HFFc6 (cell line): ENCODE measurements at regions not wholly inside any gene's neighbourhood (a gene's known extent, or its start where the extent isn't known, plus 50 kb on each side); places are given as distances from the start of the nearest gene placed in this dataset.
A peak's percentile ranks its signal among the peaks of the same experiment; 100 is the strongest.

Experiments
- DNase-seq: peaks from one replicate; pipeline ENCODE4 v3.0.0-alpha.2; 2018
- H3K27ac Mint-ChIP-seq: 2 replicates; pipeline ENCODE4 v1.8.0; 2020; ENCODE audit warnings: mild to moderate bottlenecking, mixed read lengths
- H3K27me3 Mint-ChIP-seq: 2 replicates; pipeline ENCODE4 v1.8.0; 2021; ENCODE audit warnings: mild to moderate bottlenecking, moderate library complexity, mixed read lengths; ENCODE audit not compliant: insufficient read depth
- H3K36me3 Mint-ChIP-seq: 2 replicates; pipeline ENCODE4 v1.8.0; 2021; ENCODE audit warnings: low read depth, mixed read lengths
- H3K4me1 Mint-ChIP-seq: 2 replicates; pipeline ENCODE4 v1.8.0; 2020; ENCODE audit warnings: low read depth, mixed read lengths
- H3K4me3 Mint-ChIP-seq: 2 replicates; pipeline ENCODE4 v1.8.0; 2020; ENCODE audit warnings: mild to moderate bottlenecking, moderate library complexity, mixed read lengths
- H3K9me3 Mint-ChIP-seq: 2 replicates; pipeline ENCODE4 v1.8.0; 2020; ENCODE audit warnings: mild to moderate bottlenecking, mixed read lengths
- TF ChIP-seq, protein P1 (sequence below): fragments of 200-600 bp; sonication (generic); IDR thresholded peaks from 2 replicates; pipeline ENCODE4 v1.5.0; 2021; ENCODE audit warnings: antibody characterized with exemption, mild to moderate bottlenecking

DNA sequence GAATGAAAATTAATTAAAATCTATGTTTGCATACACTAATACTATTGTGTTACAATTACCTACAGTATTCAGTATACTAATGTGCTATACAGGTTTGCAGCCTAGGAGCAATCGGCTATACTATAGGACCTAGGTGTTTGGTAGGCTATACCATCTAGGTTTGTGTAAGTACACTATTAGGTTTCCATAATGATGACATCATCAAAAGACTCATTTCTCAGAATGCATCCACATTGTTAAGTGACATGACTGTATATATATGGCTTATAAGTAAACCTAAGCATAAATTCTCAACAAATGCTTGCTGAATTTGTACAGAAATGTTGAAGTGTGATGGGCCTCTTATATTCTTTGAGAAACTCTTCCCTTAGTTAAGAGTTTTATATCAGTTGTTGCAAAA lies 206.5 kb upstream of the ZWINT start:
- no peak overlapping the region for H3K27ac Mint-ChIP-seq
- TF ChIP-seq, protein P1, sequence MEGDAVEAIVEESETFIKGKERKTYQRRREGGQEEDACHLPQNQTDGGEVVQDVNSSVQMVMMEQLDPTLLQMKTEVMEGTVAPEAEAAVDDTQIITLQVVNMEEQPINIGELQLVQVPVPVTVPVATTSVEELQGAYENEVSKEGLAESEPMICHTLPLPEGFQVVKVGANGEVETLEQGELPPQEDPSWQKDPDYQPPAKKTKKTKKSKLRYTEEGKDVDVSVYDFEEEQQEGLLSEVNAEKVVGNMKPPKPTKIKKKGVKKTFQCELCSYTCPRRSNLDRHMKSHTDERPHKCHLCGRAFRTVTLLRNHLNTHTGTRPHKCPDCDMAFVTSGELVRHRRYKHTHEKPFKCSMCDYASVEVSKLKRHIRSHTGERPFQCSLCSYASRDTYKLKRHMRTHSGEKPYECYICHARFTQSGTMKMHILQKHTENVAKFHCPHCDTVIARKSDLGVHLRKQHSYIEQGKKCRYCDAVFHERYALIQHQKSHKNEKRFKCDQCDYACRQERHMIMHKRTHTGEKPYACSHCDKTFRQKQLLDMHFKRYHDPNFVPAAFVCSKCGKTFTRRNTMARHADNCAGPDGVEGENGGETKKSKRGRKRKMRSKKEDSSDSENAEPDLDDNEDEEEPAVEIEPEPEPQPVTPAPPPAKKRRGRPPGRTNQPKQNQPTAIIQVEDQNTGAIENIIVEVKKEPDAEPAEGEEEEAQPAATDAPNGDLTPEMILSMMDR: no peak
- H3K4me3 Mint-ChIP-seq: no peak overlapping the region
- no peaks in the 10 kb centered on the region for H3K27me3 Mint-ChIP-seq
- DNase-seq: no peak
- H3K36me3 Mint-ChIP-seq: no peaks in the 10 kb centered on the region
- H3K4me1 Mint-ChIP-seq: no peaks in the 10 kb centered on the region
- H3K9me3 Mint-ChIP-seq: peaks cover 45% of the 10 kb centered on the region

DNA sequence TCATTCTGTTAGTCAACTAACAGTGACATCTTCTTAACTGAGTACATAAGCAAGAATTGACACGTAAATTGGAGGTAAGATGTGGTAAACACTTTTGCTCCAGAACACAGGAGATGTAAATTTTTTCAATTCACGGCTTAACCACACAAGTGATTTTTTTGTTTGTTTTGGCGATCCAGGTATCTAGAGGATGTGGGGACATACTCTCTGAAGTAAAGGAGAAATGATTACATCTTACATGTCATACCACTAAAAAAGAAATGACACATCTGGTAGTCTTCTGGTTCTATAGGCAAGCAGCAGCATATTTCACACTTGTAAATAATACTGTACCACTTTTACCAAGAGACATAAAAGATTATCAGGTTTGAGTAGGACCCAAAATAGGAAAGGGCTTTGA lies 200.3 kb upstream of the ZWINT start:
- Mint-ChIP-seq H3K27ac (no peak overlapping the region), H3K4me1 (no peaks in the 10 kb centered on the region), H3K27me3 (no peaks in the 10 kb centered on the region; the same call in 1 of the 2 replicates), H3K36me3 (no peaks in the 10 kb centered on the region), H3K4me3 (no peak overlapping the region), H3K9me3 (peaks cover 25% of the 10 kb centered on the region)
- no peak for DNase-seq
- TF ChIP-seq, protein P1: no peak

DNA sequence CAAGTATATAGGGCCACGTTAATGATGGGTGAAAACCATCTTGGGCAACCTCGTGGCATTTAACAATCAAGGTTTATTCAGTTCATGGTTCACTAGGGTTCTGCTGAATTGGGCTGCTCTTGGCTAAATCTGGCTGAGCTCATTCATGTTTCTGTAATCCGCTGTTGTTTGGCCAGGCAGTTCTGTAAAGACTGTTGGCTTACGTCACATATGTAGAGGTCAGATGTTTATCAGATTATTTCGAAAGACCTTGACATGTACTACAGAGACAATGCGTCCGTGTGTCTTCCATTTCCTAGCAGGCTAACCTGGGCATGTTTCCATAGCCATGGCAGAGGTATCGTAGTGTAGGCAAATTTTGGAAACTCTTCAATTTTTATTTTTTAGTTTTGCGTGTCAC lies 190.0 kb upstream of the ZWINT start:
- no peaks in the 10 kb centered on the region for H3K4me1 Mint-ChIP-seq
- peaks cover 30% of the 10 kb centered on the region for H3K9me3 Mint-ChIP-seq
- no peak overlapping the region for H3K4me3 Mint-ChIP-seq
- no peak for DNase-seq
- no peaks in the 10 kb centered on the region for H3K36me3 Mint-ChIP-seq
- TF ChIP-seq, protein P1: no peak
- H3K27ac Mint-ChIP-seq: no peak overlapping the region
- no peaks in the 10 kb centered on the region for H3K27me3 Mint-ChIP-seq

DNA sequence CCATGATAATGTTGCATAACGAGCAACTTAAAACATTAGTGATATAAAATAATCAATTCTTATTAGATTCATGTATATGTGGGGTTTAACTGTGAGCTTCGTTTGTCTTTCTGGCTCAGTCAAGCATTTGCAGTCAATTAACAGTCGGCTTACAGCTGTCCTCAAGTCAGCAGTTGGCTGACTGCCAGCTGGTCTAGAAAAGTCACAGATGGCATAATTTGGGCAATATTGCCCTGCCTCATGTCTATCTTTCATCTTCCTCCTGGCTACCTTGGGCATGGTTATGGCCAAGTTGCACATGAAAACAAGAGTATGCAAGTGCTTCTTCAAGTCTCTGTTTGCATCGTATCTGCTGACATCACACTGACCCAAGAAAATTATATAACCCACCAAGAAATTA lies 186.1 kb upstream of the ZWINT start:
- Mint-ChIP-seq H3K27me3 (no peaks in the 10 kb centered on the region), H3K4me1 (no peaks in the 10 kb centered on the region), H3K9me3 (peaks cover 11% of the 10 kb centered on the region), H3K4me3 (no peak overlapping the region), H3K27ac (no peak overlapping the region), H3K36me3 (no peaks in the 10 kb centered on the region)
- TF ChIP-seq, protein P1: no peak
- no peak for DNase-seq

DNA sequence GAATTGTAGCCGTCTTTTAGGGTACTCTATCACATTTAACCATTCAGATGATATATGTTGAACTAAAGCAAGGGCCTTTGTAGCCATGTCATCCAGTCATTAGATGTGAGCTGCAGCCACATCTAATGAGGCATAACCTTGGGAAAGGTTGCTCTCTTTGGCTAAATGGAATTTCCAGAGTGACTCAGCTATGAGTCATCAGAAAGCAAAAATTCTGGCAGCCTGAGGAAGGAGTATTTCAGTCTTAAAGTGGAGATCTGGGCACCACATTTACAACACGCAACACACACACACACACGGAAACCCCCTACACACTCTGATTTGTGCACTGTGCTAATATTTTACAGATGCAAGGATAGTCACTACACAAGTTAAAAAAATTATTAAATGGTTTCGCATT lies 176.9 kb upstream of the ZWINT start:
- DNase-seq: peak; percentile 24
- no peak overlapping the region for H3K4me3 Mint-ChIP-seq

More for the DNA sequence above, 176.9 kb upstream of the ZWINT start:
- H3K36me3 Mint-ChIP-seq: no peaks in the 10 kb centered on the region
- TF ChIP-seq, protein P1: no peak
- H3K27ac Mint-ChIP-seq: no peak overlapping the region
- no peaks in the 10 kb centered on the region for H3K27me3 Mint-ChIP-seq
- peaks cover 6% of the 10 kb centered on the region for H3K4me1 Mint-ChIP-seq
- no peaks in the 10 kb centered on the region; the same call in 1 of the 2 replicates for H3K9me3 Mint-ChIP-seq
